ENCODE measurements at regions not wholly inside any gene's neighbourhood (a gene's known extent, or its start where the extent isn't known, plus 50 kb on each side); places are given as distances from the start of the nearest gene placed in this dataset.

GRCh38 chr4:28354880-28355656 is 1494.4 kb downstream of the STIM2 start:
- no peak for DNase-seq

GRCh38 chr4:28357990-28358389 is 1497.3 kb downstream of the STIM2 start:
- no peak for DNase-seq

GRCh38 chr4:28358606-28359005 is 1498.0 kb downstream of the STIM2 start:
- no peak for DNase-seq

- no peak for DNase-seq
Observed at GRCh38 chr4:28360681-28361080, 1500.0 kb downstream of the STIM2 start.

GRCh38 chr4:28362169-28362568 is 1501.5 kb downstream of the STIM2 start:
- no peak for DNase-seq

GRCh38 chr4:28369499-28369898 is 1508.9 kb downstream of the STIM2 start:
- no peak for DNase-seq

- no peak for DNase-seq
Observed at GRCh38 chr4:28373191-28373590, 1512.5 kb downstream of the STIM2 start.

GRCh38 chr4:28373601-28374000 is 1513.0 kb downstream of the STIM2 start:
- DNase-seq: no peak

GRCh38 chr4:28378109-28378830 is 1517.6 kb downstream of the STIM2 start:
- no peak for DNase-seq

- no peak for DNase-seq
Observed at GRCh38 chr4:28385801-28386200, 1525.2 kb downstream of the STIM2 start.

GRCh38 chr4:28386776-28387175 is 1526.1 kb downstream of the STIM2 start:
- no peak for DNase-seq

GRCh38 chr4:28388471-28388870 is 1527.8 kb downstream of the STIM2 start:
- DNase-seq: no peak

GRCh38 chr4:28391877-28392276 is 1531.2 kb downstream of the STIM2 start:
- DNase-seq: no peak

- no peak for DNase-seq
Observed at GRCh38 chr4:28402751-28403150, 1542.1 kb downstream of the STIM2 start.

GRCh38 chr4:28421221-28421620 is 1560.6 kb downstream of the STIM2 start:
- no peak for DNase-seq

- DNase-seq: no peak
Observed at GRCh38 chr4:28426251-28426650, 1565.6 kb downstream of the STIM2 start.

GRCh38 chr4:28427306-28428085 is 1566.9 kb downstream of the STIM2 start:
- no peak for DNase-seq

GRCh38 chr4:28432348-28433025 is 1571.8 kb downstream of the STIM2 start:
- DNase-seq: no peak

- DNase-seq: no peak
Observed at GRCh38 chr4:28435314-28435713, 1574.7 kb downstream of the STIM2 start.

GRCh38 chr4:28436191-28437080 is 1575.8 kb downstream of the STIM2 start:
- DNase-seq: no peak

- no peak for DNase-seq
Observed at GRCh38 chr4:28443371-28443770, 1582.7 kb downstream of the STIM2 start.

All from activated T-cell treated with anti-CD3 and anti-CD28 coated beads, Interleukin-2, amount 50 U/mL, for 1 hour (primary cell).